HG02610 (cell line): ENCODE measurements at regions not wholly inside any gene's neighbourhood (a gene's known extent, or its start where the extent isn't known, plus 50 kb on each side); places are given as distances from the start of the nearest gene placed in this dataset.
A peak's percentile ranks its signal among the peaks of the same experiment; 100 is the strongest.

Experiments
- ATAC-seq: cut with Tn5 transposase; IDR thresholded peaks from one replicate; pipeline ENCODE4 v1.9.1; 2021; ENCODE audit warnings: mild to moderate bottlenecking, moderate library complexity; ENCODE audit not compliant: unreplicated experiment

GRCh38 chr5:145708169-145708568, 127.0 kb downstream of the PRELID2 start:
- ATAC-seq, result no peak

GRCh38 chr5:145704724-145705123, 130.4 kb downstream of the PRELID2 start:
- no peak for ATAC-seq

- no peak for ATAC-seq
Measured at GRCh38 chr5:145703856-145704255, 131.3 kb downstream of the PRELID2 start.

GRCh38 chr5:145701404-145701803, 133.7 kb downstream of the PRELID2 start:
- no peak for ATAC-seq

GRCh38 chr5:145699846-145700245, 135.3 kb downstream of the PRELID2 start:
- ATAC-seq, result no peak

- ATAC-seq, result peak; percentile 69
Measured at GRCh38 chr5:145697251-145697990, 137.7 kb downstream of the PRELID2 start.

- ATAC-seq, result peak; percentile 60
Measured at GRCh38 chr5:145689235-145689634, 145.9 kb downstream of the PRELID2 start.

GRCh38 chr5:145687943-145688342, 147.2 kb downstream of the PRELID2 start:
- ATAC-seq, result no peak

GRCh38 chr5:145685417-145685816, 149.7 kb downstream of the PRELID2 start:
- no peak for ATAC-seq

GRCh38 chr5:145683431-145683830, 151.7 kb downstream of the PRELID2 start:
- no peak for ATAC-seq

- ATAC-seq, result no peak
Measured at GRCh38 chr5:145682197-145682899, 152.8 kb downstream of the PRELID2 start.

GRCh38 chr5:145681686-145682085, 153.5 kb downstream of the PRELID2 start:
- ATAC-seq, result peak; percentile 94

GRCh38 chr5:145681216-145681615, 153.9 kb downstream of the PRELID2 start:
- ATAC-seq, result no peak

GRCh38 chr5:145680767-145681166, 154.4 kb downstream of the PRELID2 start:
- ATAC-seq, result no peak

GRCh38 chr5:145680169-145680568, 155.0 kb downstream of the PRELID2 start:
- no peak for ATAC-seq

- no peak for ATAC-seq
Measured at GRCh38 chr5:145678255-145678654, 156.9 kb downstream of the PRELID2 start.

GRCh38 chr5:145673786-145674185, 161.4 kb downstream of the PRELID2 start:
- ATAC-seq, result no peak

GRCh38 chr5:145668714-145669113, 166.4 kb downstream of the PRELID2 start:
- no peak for ATAC-seq

- no peak for ATAC-seq
Measured at GRCh38 chr5:145667742-145668141, 167.4 kb downstream of the PRELID2 start.

GRCh38 chr5:145666591-145666990, 168.6 kb downstream of the PRELID2 start:
- no peak for ATAC-seq

GRCh38 chr5:145661737-145662485, 173.2 kb downstream of the PRELID2 start:
- no peak for ATAC-seq
